ENCODE measurements at regions not wholly inside any gene's neighbourhood (a gene's known extent, or its start where the extent isn't known, plus 50 kb on each side); places are given as distances from the start of the nearest gene placed in this dataset.

DNA sequence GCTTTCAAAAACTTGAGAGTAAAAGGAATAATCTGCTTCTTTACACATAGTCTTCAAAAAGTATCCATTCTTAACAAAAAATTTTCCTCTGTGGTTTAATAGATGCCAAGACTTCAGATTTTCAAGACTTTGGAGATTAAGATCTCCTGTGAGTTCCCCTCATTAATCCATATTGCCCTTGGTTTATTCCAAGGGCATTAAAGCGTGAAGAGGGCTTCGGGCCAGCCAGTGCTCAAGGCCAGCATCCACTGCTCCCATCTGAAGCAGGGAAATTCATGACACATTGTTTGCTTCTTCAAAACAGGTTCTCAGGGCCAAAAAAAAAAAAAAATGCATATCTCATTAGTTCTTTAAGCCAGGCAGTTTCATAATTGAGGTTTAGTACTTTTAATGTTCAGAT is 137.3 kb upstream of the RHOBTB1 start:
- Histone ChIP-seq H2BK5ac (ENCODE audit: low read depth, low read length, poor library complexity, severe bottlenecking) (no peak overlapping the region), H3K79me1 (ENCODE audit: low read depth in 1 of 2, low read length in 2 of 2) (no peaks in the 10 kb centered on the region), H3K14ac (replicated peaks; ENCODE audit: low read depth, low read length) (no peak overlapping the region), H3K9ac (ENCODE audit: low read depth, low read length) (no peak overlapping the region), H3K9me1 (ENCODE audit: insufficient read depth, low read length) (no peaks in the 10 kb centered on the region), H2AK5ac (ENCODE audit: low read depth, low read length) (no peak overlapping the region), H3K4me1 (ENCODE audit: control insufficient read depth, insufficient read depth, low read length) (no peaks in the 10 kb centered on the region; the same call in 1 of the 2 replicates), H4K91ac (ENCODE audit: insufficient read depth, low read depth, low read length) (no peak overlapping the region), H4K5ac (ENCODE audit: low read depth, low read length) (no peak overlapping the region), H3K4me2 (ENCODE audit: low read depth, low read length) (no peak overlapping the region), H3K9me3 (ENCODE audit: control insufficient read depth, insufficient read depth, low read length) (no peaks in the 10 kb centered on the region), H2BK15ac (ENCODE audit: low read depth, low read length) (no peak overlapping the region), H3K36me3 (ENCODE audit: control insufficient read depth, insufficient read depth, low read length) (no peaks in the 10 kb centered on the region), H2AFZ (replicated peaks; ENCODE audit: low read length, poor library complexity) (no peak overlapping the region), H3K27me3 (ENCODE audit: control insufficient read depth, insufficient read depth, low read length) (no peaks in the 10 kb centered on the region), H4K8ac (ENCODE audit: low read depth in 2 of 2, low read length in 2 of 2) (no peak overlapping the region), H2BK20ac (ENCODE audit: low read depth, low read length) (no peak overlapping the region), H3K27ac (ENCODE audit: insufficient read depth, low read length) (no peak overlapping the region), H3K4me3 (ENCODE audit: insufficient read depth, low read depth, low read length) (no peak overlapping the region), H3K56ac (ENCODE audit: extremely low read depth, insufficient read depth, low read length) (no peak overlapping the region), H2AK9ac (replicated peaks; ENCODE audit: low read depth, low read length, poor library complexity) (no peak overlapping the region), H3K18ac (ENCODE audit: low read depth, low read length) (no peak overlapping the region), H3K23ac (ENCODE audit: low read depth, low read length) (no peak overlapping the region), H4K20me1 (ENCODE audit: insufficient read depth, low read length) (no peaks in the 10 kb centered on the region), H3K4ac (ENCODE audit: low read depth, low read length) (no peak overlapping the region), H2BK120ac (ENCODE audit: low read depth, low read length) (no peak overlapping the region)
- no peak for TF ChIP-seq MAFK (IDR thresholded peaks at IDR 0.05; ENCODE audit: low read depth, low read length)
- no peak for TF ChIP-seq POLR2A (IDR thresholded peaks at IDR 0.05; ENCODE audit: low read depth, low read length)
- DNase-seq (no peak), ATAC-seq (ENCODE audit: low read depth) (no peak)
- no CpG with 5 or more reads among the region's 2 CpGs for WGBS, 2 experiments (ENCODE audit: extremely low coverage in 2 of 2, insufficient read length in 1 of 2)
- ChIA-PET CTCF (no interaction called here), POLR2A (ENCODE audit: unreplicated experiment) (no interaction called here)
- intact Hi-C loops (cut with micrococcal nuclease) (no loop called here), in situ Hi-C loops (cut with MboI; ENCODE audit: low sequenced_read_pairs) (no loop called here), dilution Hi-C loops (cut with HindIII; ENCODE audit: low sequenced_read_pairs, unreplicated experiment) (no loop called here)
- no TSS peak for BruUV-seq (replicated peaks)
